H1 (cell line): ENCODE measurements at regions not wholly inside any gene's neighbourhood (a gene's known extent, or its start where the extent isn't known, plus 50 kb on each side); places are given as distances from the start of the nearest gene placed in this dataset.

ENCODE experiments used
- CTCF ChIA-PET: fragments of 300-600 bp; sonication (Branson Sonifier 250); formaldehyde crosslinking; loops from one replicate; lab custom pipeline; 2021; ENCODE audit not compliant: partially characterized antibody; lab: Charles Lee
- POLR2A ChIA-PET: fragments of 300-600 bp; sonication (Branson Sonifier 250); formaldehyde crosslinking; loops from one replicate; lab custom pipeline; 2021; ENCODE audit warnings: inconsistent platforms; ENCODE audit not compliant: partially characterized antibody; lab: Charles Lee
- DNase-seq, 2 experiments: peaks; one replicate each; pipeline versions ENCODE4 v3.0.0 to v3.0.0-alpha.2; 2010 to 2022; ENCODE audit warnings: low spot score in 2 of 2, low read depth in 1 of 2, mixed read lengths in 1 of 2
- FAIRE-seq: peaks from 2 replicates; lab custom pipeline; 2011; peaks lifted over from hg19 to GRCh38; lab: Jason Lieb, UNC
- H2AFZ ChIP-seq: 2 replicates; pipeline ENCODE4 v1.8.1; 2012; ENCODE audit warnings: low read length, inconsistent platforms
- H2AK5ac ChIP-seq: 2 replicates; pipeline ENCODE4 v1.6.1; 2013; ENCODE audit warnings: low read depth, low read length
- H2BK120ac ChIP-seq: replicated peaks from 2 replicates; pipeline ENCODE3; 2013; ENCODE audit warnings: low read depth, low read length, inconsistent platforms
- H2BK12ac ChIP-seq: 2 replicates; pipeline ENCODE4 v1.6.1; 2013; ENCODE audit warnings: low read depth, low read length
- H2BK15ac ChIP-seq: 2 replicates; pipeline ENCODE4 v1.6.1; 2013; ENCODE audit warnings: low read length
- H2BK20ac ChIP-seq: 2 replicates; pipeline ENCODE4 v1.6.1; 2013; ENCODE audit warnings: low read length
- H2BK5ac ChIP-seq: 2 replicates; pipeline ENCODE4 v1.6.1; 2013; ENCODE audit warnings: low read depth, low read length
- H3K14ac ChIP-seq: 2 replicates; pipeline ENCODE4 v1.6.1; 2013; ENCODE audit warnings: inconsistent platforms; ENCODE audit not compliant: insufficient read length
- H3K18ac ChIP-seq: 2 replicates; pipeline ENCODE4 v1.6.1; 2013; ENCODE audit warnings: low read length; ENCODE audit errors: extremely low read depth
- H3K23ac ChIP-seq: 2 replicates; pipeline ENCODE4 v1.6.1; 2013; ENCODE audit warnings: inconsistent platforms; ENCODE audit not compliant: insufficient read length
- H3K23me2 ChIP-seq: 2 replicates; pipeline ENCODE4 v1.6.1; 2013; ENCODE audit warnings: low read depth, low read length
- H3K27ac ChIP-seq: 2 replicates; pipeline ENCODE4 v1.6.1; 2011; ENCODE audit warnings: low read depth, low read length, inconsistent platforms
- H3K27me3 ChIP-seq, 4 experiments: replicated peaks in 1 of 4; 1 replicate in 1 of 4; 2 replicates in 3 of 4; pipeline versions ENCODE4 v1.6.1 to v1.8.1; 2011 to 2013; ENCODE audit warnings: low read length in 3 of 4, mild to moderate bottlenecking in 3 of 4, inconsistent platforms in 2 of 4, mixed read lengths in 2 of 4, moderate library complexity in 1 of 4; ENCODE audit not compliant: control insufficient read depth in 3 of 4, insufficient read depth in 3 of 4; ENCODE audit errors: extremely low read depth in 1 of 4
- H3K36me3 ChIP-seq, 4 experiments: 2 replicates each; pipeline versions ENCODE4 v1.6.1 to v1.8.1; 2011 to 2013; ENCODE audit warnings: mild to moderate bottlenecking in 4 of 4, low read length in 3 of 4, moderate library complexity in 2 of 4, control low read depth in 1 of 4, inconsistent platforms in 1 of 4; ENCODE audit not compliant: insufficient read depth in 4 of 4, control insufficient read depth in 2 of 4
- H3K4ac ChIP-seq: replicated peaks from 2 replicates; pipeline ENCODE3; 2013; ENCODE audit warnings: low read length, low read depth, mixed read lengths, inconsistent platforms; ENCODE audit not compliant: insufficient read length
- H3K4me1 ChIP-seq, 4 experiments: replicated peaks in 1 of 4; 1 replicate in 1 of 4; 2 replicates in 3 of 4; pipeline versions ENCODE4 v1.6.1 to v1.8.1; 2011 to 2013; ENCODE audit warnings: low read length in 3 of 4, inconsistent platforms in 2 of 4, mixed read lengths in 1 of 4; ENCODE audit not compliant: insufficient read depth in 4 of 4, control insufficient read depth in 3 of 4
- H3K4me2 ChIP-seq, 2 experiments: 2 replicates each; pipeline versions ENCODE4 v1.6.1 to v1.8.1; 2011 to 2013; ENCODE audit warnings: low read depth in 2 of 2, low read length in 2 of 2, control low read depth in 1 of 2, inconsistent platforms in 1 of 2, mild to moderate bottlenecking in 1 of 2; ENCODE audit not compliant: insufficient read depth in 1 of 2
- H3K4me3 ChIP-seq, 4 experiments: fragments of 200-600, 300-600 bp in 1 of 4; sonication (generic), shearing (Covaris generic), sonication (Bioruptor Twin) in 1 of 4; 2 replicates each; pipeline versions ENCODE4 v1.5.1 to v1.8.1; 2011 to 2016; ENCODE audit warnings: low read length in 4 of 4, low read depth in 3 of 4, control low read depth in 2 of 4, inconsistent platforms in 2 of 4, mild to moderate bottlenecking in 2 of 4, mixed read lengths in 1 of 4, moderate library complexity in 1 of 4; ENCODE audit not compliant: insufficient read depth in 2 of 4; ENCODE audit errors: extremely low read depth in 1 of 4
- H3K56ac ChIP-seq: replicated peaks from 2 replicates; pipeline ENCODE3; 2013; ENCODE audit warnings: low read depth, mild to moderate bottlenecking, mixed read lengths, low read length, inconsistent platforms; ENCODE audit not compliant: insufficient read length
- H3K79me1 ChIP-seq: 2 replicates; pipeline ENCODE4 v1.6.1; 2013; ENCODE audit warnings: low read depth, low read length, control low read depth
- H3K79me2 ChIP-seq, 2 experiments: 2 replicates each; pipeline versions ENCODE4 v1.6.1 to v1.8.1; 2012 to 2013; ENCODE audit warnings: low read length in 2 of 2, mild to moderate bottlenecking in 2 of 2, inconsistent platforms in 1 of 2; ENCODE audit not compliant: insufficient read depth in 2 of 2, control insufficient read depth in 1 of 2
- H3K9ac ChIP-seq, 4 experiments: replicated peaks in 1 of 4; 1 replicate in 1 of 4; 2 replicates in 3 of 4; pipeline versions ENCODE4 v1.6.1 to v1.8.1; 2011 to 2013; ENCODE audit warnings: low read depth in 3 of 4, low read length in 3 of 4, control low read depth in 2 of 4, mild to moderate bottlenecking in 2 of 4, moderate library complexity in 2 of 4, inconsistent platforms in 1 of 4; ENCODE audit errors: extremely low read depth in 1 of 4
- H3K9me3 ChIP-seq, 2 experiments: 2 replicates each; pipeline versions ENCODE4 v1.6.1 to v1.8.1; 2012 to 2013; ENCODE audit warnings: mild to moderate bottlenecking in 2 of 2, moderate library complexity in 2 of 2, control low read depth in 1 of 2, inconsistent platforms in 1 of 2, low read depth in 1 of 2, low read length in 1 of 2, mixed read lengths in 1 of 2; ENCODE audit not compliant: insufficient read depth in 2 of 2
- H4K20me1 ChIP-seq, 2 experiments: replicated peaks in 1 of 2; 2 replicates each; pipeline versions ENCODE3 to v1.8.1; 2011 to 2013; ENCODE audit warnings: inconsistent platforms in 2 of 2, low read length in 2 of 2, mild to moderate bottlenecking in 1 of 2; ENCODE audit not compliant: insufficient read depth in 2 of 2, control insufficient read depth in 1 of 2
- H4K5ac ChIP-seq: 2 replicates; pipeline ENCODE4 v1.6.1; 2013; ENCODE audit warnings: low read length, low read depth, mixed read lengths, inconsistent platforms; ENCODE audit not compliant: insufficient read length
- H4K8ac ChIP-seq: 2 replicates; pipeline ENCODE4 v1.8.0; 2013; ENCODE audit warnings: mild to moderate bottlenecking, moderate library complexity, low read length, inconsistent platforms; ENCODE audit not compliant: insufficient read depth; ENCODE audit errors: extremely low read depth
- H4K91ac ChIP-seq: replicated peaks from 2 replicates; pipeline ENCODE3; 2013; ENCODE audit warnings: low read length, mixed read lengths, inconsistent platforms; ENCODE audit not compliant: insufficient read length
- ATF3 ChIP-seq: IDR thresholded peaks from 2 replicates; pipeline ENCODE4 v1.6.1; 2011; ENCODE audit warnings: low read depth, mild to moderate bottlenecking, low read length; ENCODE audit not compliant: insufficient read depth
- CBX5 ChIP-seq: fragments of 300-800, 300-1000 bp; sonication (generic); IDR thresholded peaks from 2 replicates; pipeline ENCODE4 v1.7.1; 2016; ENCODE audit warnings: antibody characterized with exemption, low read length, low read depth
- E2F6 ChIP-seq: IDR thresholded peaks from 2 replicates; pipeline ENCODE4 v1.6.1; 2012; ENCODE audit warnings: inconsistent platforms
- EP300 ChIP-seq, 2 experiments: IDR thresholded peaks; 1 replicate in 1 of 2; 2 replicates in 1 of 2; pipeline ENCODE4 v1.6.1; 2011 to 2012; ENCODE audit warnings: low read depth in 2 of 2, low read length in 2 of 2, mild to moderate bottlenecking in 2 of 2, borderline replicate concordance in 1 of 2, inconsistent platforms in 1 of 2, moderate library complexity in 1 of 2
- FOSL1 ChIP-seq: IDR thresholded peaks from 2 replicates; pipeline ENCODE4 v1.6.1; 2011; ENCODE audit warnings: mild to moderate bottlenecking, low read depth, low read length, moderate library complexity; ENCODE audit not compliant: insufficient read depth
- GTF2F1 ChIP-seq: IDR thresholded peaks from 2 replicates; pipeline ENCODE4 v1.6.1; 2012; ENCODE audit warnings: low read depth, low read length, improper control_type of control experiment, borderline replicate concordance
- JUN ChIP-seq: IDR thresholded peaks from 2 replicates; pipeline ENCODE4 v1.6.1; 2011; ENCODE audit warnings: low read depth, mild to moderate bottlenecking, improper control_type of control experiment, low read length
- KDM4A ChIP-seq: IDR thresholded peaks from one replicate; pipeline ENCODE4 v1.7.1; 2012; ENCODE audit warnings: low read depth, mild to moderate bottlenecking, moderate library complexity, low read length, inconsistent platforms; ENCODE audit not compliant: severe bottlenecking
- NRF1 ChIP-seq: IDR thresholded peaks from 2 replicates; pipeline ENCODE4 v1.6.1; 2011; ENCODE audit warnings: mild to moderate bottlenecking, low read depth, low read length, improper control_type of control experiment
- SAP30 ChIP-seq: fragments of 300-600 bp; sonication (generic); IDR thresholded peaks from 2 replicates; pipeline ENCODE4 v1.7.1; 2012; ENCODE audit warnings: low read length, moderate library complexity, mild to moderate bottlenecking, inconsistent platforms; ENCODE audit not compliant: insufficient read depth, insufficient replicate concordance
- YY1 ChIP-seq: IDR thresholded peaks from 2 replicates; pipeline ENCODE4 v1.6.1; 2011; ENCODE audit warnings: low read depth, mild to moderate bottlenecking, low read length
- WGBS, 2 experiments: shearing (Covaris generic) in 1 of 2; methylation state at CpG; one replicate each; pipeline versions ENCODE4 v1.1.6 to v1.1.7; 2013 to 2015; ENCODE audit warnings: low lambda C conversion rate in 2 of 2, mixed read lengths in 2 of 2, inconsistent platforms in 1 of 2, low coverage in 1 of 2, missing lambda C conversion rate in 1 of 2; ENCODE audit not compliant: insufficient replicate concordance in 2 of 2, insufficient coverage in 1 of 2, insufficient read length in 1 of 2; ENCODE audit errors: extremely low coverage in 1 of 2, missing lambda C conversion rate in 1 of 2; 5-methylcytosine and 5-hydroxymethylcytosine counted together

- Histone ChIP-seq H3K9ac (no peak overlapping the region), H3K4ac (no peak overlapping the region), H3K79me1 (no peaks in the 10 kb centered on the region; the same call in 1 of the 2 replicates), H3K4me2 (no peak overlapping the region), H3K27me3 (no peaks in the 10 kb centered on the region), H3K4me3 (no peak overlapping the region), H2BK20ac (no peak overlapping the region), H3K9me3 (no peaks in the 10 kb centered on the region), H3K4me1 (no peaks in the 10 kb centered on the region), H3K36me3 (no peaks in the 10 kb centered on the region), H3K23ac (no peak overlapping the region), H2BK15ac (no peak overlapping the region), H4K91ac (no peak overlapping the region), H3K79me2 (no peaks in the 10 kb centered on the region), H2AFZ (no peak overlapping the region; the same call in 1 of the 2 replicates), H3K18ac (no peak overlapping the region), H3K27ac (no peak overlapping the region), H3K23me2 (no peaks in the 10 kb centered on the region), H4K8ac (no peak overlapping the region), H3K56ac (no peak overlapping the region), H3K14ac (no peak overlapping the region), H2AK5ac (no peak overlapping the region), H4K5ac (no peak overlapping the region), H2BK12ac (no peak overlapping the region), H2BK5ac (no peak overlapping the region), H4K20me1 (no peaks in the 10 kb centered on the region), H2BK120ac (no peak overlapping the region)
- FAIRE-seq, result no peak
- TF ChIP-seq ATF3 (no peak), SAP30 (no peak), E2F6 (no peak), CBX5 (no peak), GTF2F1 (no peak), KDM4A (no peak), FOSL1 (no peak), JUN (no peak), YY1 (no peak), EP300 (IDR thresholded peaks at IDR 0.05; ENCODE audit: borderline replicate concordance in 1 of 2, low read depth in 2 of 2, low read length in 2 of 2) (no peak), NRF1 (no peak)
- no peak for DNase-seq
- WGBS, 2 experiments, result 86% methylated on average over 9 of the region's 9 CpGs; no CpG with 5 or more reads in 1 of the 2 experiments
- POLR2A ChIA-PET, result interaction anchor here (0.9 kb wide), 1 partner anchor 11 kb away, joined by 3 read pairs; no protein-coding TSS in a partner anchor
- CTCF ChIA-PET, result interaction anchor here (0.7 to 3.0 kb wide), 2 partner anchors 14 to 19 kb away, joined by 3 to 10 read pairs; no protein-coding TSS in a partner anchor
Observed at GRCh38 chr2:10501451-10501961, 53.4 kb upstream of the ODC1 start.
